SH-SY5Y (cell line): ENCODE measurements at regions not wholly inside any gene's neighbourhood (a gene's known extent, or its start where the extent isn't known, plus 50 kb on each side); places are given as distances from the start of the nearest gene placed in this dataset.

Source experiments
- GATA2 ChIP-seq: IDR thresholded peaks from 2 replicates; pipeline ENCODE4 v1.6.1; 2011; ENCODE audit warnings: mild to moderate bottlenecking, low read depth, low read length
- GATA3 ChIP-seq: IDR thresholded peaks from 2 replicates; pipeline ENCODE4 v1.6.1; 2011; ENCODE audit warnings: low read depth, mild to moderate bottlenecking, low read length, moderate library complexity

DNA sequence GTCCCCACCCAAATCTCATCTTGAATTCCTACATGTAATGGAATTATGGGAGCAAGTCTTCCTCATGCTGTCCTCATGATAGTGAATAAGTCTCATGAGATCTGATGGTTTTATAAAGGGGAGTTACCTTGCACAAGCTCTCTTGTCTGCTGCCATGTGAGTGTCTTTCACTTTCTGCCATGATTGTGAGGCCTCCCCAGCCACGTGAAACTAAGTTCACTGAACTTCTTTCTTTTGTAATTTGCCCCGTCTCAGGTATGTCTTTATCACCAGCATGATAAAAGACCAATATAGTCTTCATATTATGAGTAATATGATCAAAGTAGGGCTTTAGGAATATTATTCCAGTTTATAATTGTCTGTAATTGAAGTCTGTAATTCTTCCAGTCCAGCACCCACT lies 86.3 kb upstream of the ANO5 start:
- TF ChIP-seq GATA3 (no peak), GATA2 (no peak)
